ENCODE measurements at regions not wholly inside any gene's neighbourhood (a gene's known extent, or its start where the extent isn't known, plus 50 kb on each side); places are given as distances from the start of the nearest gene placed in this dataset.
A peak's percentile ranks its signal among the peaks of the same experiment; 100 is the strongest.
"Not testable (repeated sequence)": the region's sequence is repeated elsewhere in the genome, so short reads cannot be mapped to it uniquely, and the experiment has no call there.

GRCh38 chr2:53610260-53610659, 157.3 kb upstream of the CHAC2 start:
- Mint-ChIP-seq H3K36me3 (ENCODE audit: low read depth) (no peaks in the 10 kb centered on the region), H3K27me3 (peaks cover 3% of the 10 kb centered on the region), H3K4me1 (ENCODE audit: low read depth) (no peaks in the 10 kb centered on the region), H3K4me3 (no peak overlapping the region), H3K27ac (no peak overlapping the region), H3K9me3 (no peaks in the 10 kb centered on the region)
- DNase-seq: no peak

- Mint-ChIP-seq H3K27ac (no peak overlapping the region), H3K27me3 (peaks cover 3% of the 10 kb centered on the region), H3K9me3 (no peaks in the 10 kb centered on the region), H3K36me3 (ENCODE audit: low read depth) (no peaks in the 10 kb centered on the region), H3K4me3 (no peak overlapping the region), H3K4me1 (ENCODE audit: low read depth) (no peaks in the 10 kb centered on the region)
- DNase-seq: no peak
Observed at GRCh38 chr2:53609551-53609950, 158.1 kb upstream of the CHAC2 start.

GRCh38 chr2:53608293-53608692, 159.3 kb upstream of the CHAC2 start:
- Mint-ChIP-seq H3K27ac (no peak overlapping the region), H3K4me3 (no peak overlapping the region)

GRCh38 chr2:53600815-53601214, 166.8 kb upstream of the CHAC2 start:
- no peak overlapping the region for H3K4me3 Mint-ChIP-seq
- no peaks in the 10 kb centered on the region for H3K36me3 Mint-ChIP-seq (ENCODE audit: low read depth)
- no peaks in the 10 kb centered on the region for H3K27me3 Mint-ChIP-seq
- no peak for DNase-seq
- H3K9me3 Mint-ChIP-seq: no peaks in the 10 kb centered on the region
- no peaks in the 10 kb centered on the region for H3K4me1 Mint-ChIP-seq (ENCODE audit: low read depth)
- H3K27ac Mint-ChIP-seq: no peak overlapping the region

More at GRCh38 chr2:53608293-53608692, 159.3 kb upstream of the CHAC2 start:
- DNase-seq: no peak
- Mint-ChIP-seq H3K27me3 (no peaks in the 10 kb centered on the region), H3K9me3 (no peaks in the 10 kb centered on the region), H3K4me1 (ENCODE audit: low read depth) (no peaks in the 10 kb centered on the region), H3K36me3 (ENCODE audit: low read depth) (no peaks in the 10 kb centered on the region)

GRCh38 chr2:53586733-53587612, 180.6 kb upstream of the CHAC2 start:
- not testable (repeated sequence) for H3K27me3 Mint-ChIP-seq; H3K27ac Mint-ChIP-seq; DNase-seq; H3K9me3 Mint-ChIP-seq; H3K4me1 Mint-ChIP-seq (ENCODE audit: low read depth); H3K36me3 Mint-ChIP-seq (ENCODE audit: low read depth)
- H3K4me3 Mint-ChIP-seq: peak overlapping the region; percentile 65

GRCh38 chr2:53584986-53585385, 182.6 kb upstream of the CHAC2 start:
- Mint-ChIP-seq H3K4me3 (no peak overlapping the region), H3K27me3 (peaks cover 7% of the 10 kb centered on the region), H3K36me3 (ENCODE audit: low read depth) (no peaks in the 10 kb centered on the region), H3K4me1 (ENCODE audit: low read depth) (no peaks in the 10 kb centered on the region), H3K9me3 (no peaks in the 10 kb centered on the region), H3K27ac (no peak overlapping the region)
- no peak for DNase-seq

GRCh38 chr2:53583583-53583982, 184.0 kb upstream of the CHAC2 start:
- H3K9me3 Mint-ChIP-seq: no peaks in the 10 kb centered on the region
- H3K36me3 Mint-ChIP-seq (ENCODE audit: low read depth): no peaks in the 10 kb centered on the region
- H3K27me3 Mint-ChIP-seq: peaks cover 11% of the 10 kb centered on the region
- H3K27ac Mint-ChIP-seq: no peak overlapping the region
- DNase-seq: no peak
- no peaks in the 10 kb centered on the region for H3K4me1 Mint-ChIP-seq (ENCODE audit: low read depth)
- H3K4me3 Mint-ChIP-seq: no peak overlapping the region

GRCh38 chr2:53582556-53582955, 185.0 kb upstream of the CHAC2 start:
- peaks cover 11% of the 10 kb centered on the region for H3K27me3 Mint-ChIP-seq
- H3K4me1 Mint-ChIP-seq (ENCODE audit: low read depth): no peaks in the 10 kb centered on the region
- no peaks in the 10 kb centered on the region for H3K9me3 Mint-ChIP-seq
- DNase-seq: no peak
- no peaks in the 10 kb centered on the region for H3K36me3 Mint-ChIP-seq (ENCODE audit: low read depth)
- no peak overlapping the region for H3K4me3 Mint-ChIP-seq
- no peak overlapping the region for H3K27ac Mint-ChIP-seq

- no peak for DNase-seq
- Mint-ChIP-seq H3K4me3 (no peak overlapping the region), H3K27ac (no peak overlapping the region), H3K36me3 (ENCODE audit: low read depth) (no peaks in the 10 kb centered on the region), H3K9me3 (no peaks in the 10 kb centered on the region), H3K4me1 (ENCODE audit: low read depth) (no peaks in the 10 kb centered on the region), H3K27me3 (peaks cover 5% of the 10 kb centered on the region)
Observed at GRCh38 chr2:53576166-53576565, 191.4 kb upstream of the CHAC2 start.

- Mint-ChIP-seq H3K4me3 (no peak overlapping the region), H3K9me3 (no peaks in the 10 kb centered on the region), H3K36me3 (ENCODE audit: low read depth) (no peaks in the 10 kb centered on the region), H3K4me1 (ENCODE audit: low read depth) (no peaks in the 10 kb centered on the region), H3K27ac (no peak overlapping the region), H3K27me3 (peaks cover 5% of the 10 kb centered on the region)
- no peak for DNase-seq
Observed at GRCh38 chr2:53575721-53576124, 191.9 kb upstream of the CHAC2 start.

- H3K27ac Mint-ChIP-seq: no peak overlapping the region
- no peak for DNase-seq
- peaks cover 2% of the 10 kb centered on the region for H3K4me1 Mint-ChIP-seq (ENCODE audit: low read depth)
- H3K9me3 Mint-ChIP-seq: no peaks in the 10 kb centered on the region
- H3K36me3 Mint-ChIP-seq (ENCODE audit: low read depth): no peaks in the 10 kb centered on the region
- H3K27me3 Mint-ChIP-seq: no peaks in the 10 kb centered on the region
- H3K4me3 Mint-ChIP-seq: no peak overlapping the region
Observed at GRCh38 chr2:53572696-53573095, 194.9 kb upstream of the CHAC2 start.

- H3K27ac Mint-ChIP-seq: no peak overlapping the region
- H3K36me3 Mint-ChIP-seq (ENCODE audit: low read depth): no peaks in the 10 kb centered on the region
Observed at GRCh38 chr2:53569957-53570727, 197.5 kb upstream of the CHAC2 start.

GRCh38 chr2:53568469-53568868, 199.1 kb upstream of the CHAC2 start:
- Mint-ChIP-seq H3K36me3 (ENCODE audit: low read depth) (no peaks in the 10 kb centered on the region), H3K27me3 (no peaks in the 10 kb centered on the region), H3K4me1 (ENCODE audit: low read depth) (peaks cover 2% of the 10 kb centered on the region), H3K9me3 (peaks cover under 1% of the 10 kb centered on the region), H3K27ac (no peak overlapping the region), H3K4me3 (no peak overlapping the region)
- no peak for DNase-seq

More at GRCh38 chr2:53569957-53570727, 197.5 kb upstream of the CHAC2 start:
- Mint-ChIP-seq H3K4me3 (no peak overlapping the region), H3K9me3 (no peaks in the 10 kb centered on the region), H3K27me3 (no peaks in the 10 kb centered on the region), H3K4me1 (ENCODE audit: low read depth) (peaks cover 2% of the 10 kb centered on the region)
- no peak for DNase-seq

GRCh38 chr2:53567073-53567472, 200.5 kb upstream of the CHAC2 start:
- Mint-ChIP-seq H3K4me1 (ENCODE audit: low read depth) (peaks cover 2% of the 10 kb centered on the region), H3K27ac (no peak overlapping the region), H3K9me3 (peaks cover 3% of the 10 kb centered on the region), H3K27me3 (no peaks in the 10 kb centered on the region), H3K4me3 (no peak overlapping the region), H3K36me3 (ENCODE audit: low read depth) (no peaks in the 10 kb centered on the region)
- DNase-seq: no peak

GRCh38 chr2:53562407-53562806, 205.2 kb upstream of the CHAC2 start:
- Mint-ChIP-seq H3K4me3 (no peak overlapping the region), H3K9me3 (peaks cover 3% of the 10 kb centered on the region), H3K36me3 (ENCODE audit: low read depth) (no peaks in the 10 kb centered on the region), H3K27me3 (no peaks in the 10 kb centered on the region), H3K27ac (no peak overlapping the region), H3K4me1 (ENCODE audit: low read depth) (no peaks in the 10 kb centered on the region)
- no peak for DNase-seq
